DND-41 (cell line): ENCODE measurements at regions not wholly inside any gene's neighbourhood (a gene's known extent, or its start where the extent isn't known, plus 50 kb on each side); places are given as distances from the start of the nearest gene placed in this dataset.

Experiments used
- CTCF ChIP-seq: IDR thresholded peaks from 2 replicates; pipeline ENCODE4 v1.5.1; 2012; ENCODE audit warnings: borderline replicate concordance, low read length, moderate library complexity, mild to moderate bottlenecking; ENCODE audit not compliant: poor library complexity, severe bottlenecking; ENCODE audit errors: extremely low read depth
- EZH2 ChIP-seq: IDR thresholded peaks from 3 replicates; pipeline ENCODE4 v1.6.1; 2012; ENCODE audit warnings: borderline replicate concordance, low read depth, mild to moderate bottlenecking, moderate library complexity, low read length, inconsistent platforms; ENCODE audit not compliant: severe bottlenecking

- TF ChIP-seq CTCF (no peak), EZH2 (no peak)
These were observed 596.8 kb upstream of the FBXO33 start for GRCh38 chr14:40028991-40029390.
